CD14-positive monocyte (primary cell): ENCODE measurements at regions not wholly inside any gene's neighbourhood (a gene's known extent, or its start where the extent isn't known, plus 50 kb on each side); places are given as distances from the start of the nearest gene placed in this dataset.
A peak's percentile ranks its signal among the peaks of the same experiment; 100 is the strongest.

ENCODE experiments used
- DNase-seq, 3 donors: peaks; one replicate each; pipeline ENCODE4 v3.0.0-alpha.2; 2011 to 2022
- H2AFZ ChIP-seq: 2 replicates; pipeline ENCODE4 v1.6.0; 2012; ENCODE audit warnings: mild to moderate bottlenecking, low read depth, low read length, inconsistent platforms; ENCODE audit not compliant: insufficient read depth, poor library complexity, severe bottlenecking
- H3K27ac ChIP-seq, 2 donors: 1 replicate in 1 of 2; 2 replicates in 1 of 2; pipeline ENCODE4 v1.5.1; 2012 to 2013; ENCODE audit warnings: low read length in 2 of 2, control low read depth in 1 of 2, inconsistent platforms in 1 of 2, low read depth in 1 of 2, mild to moderate bottlenecking in 1 of 2
- H3K27me3 ChIP-seq, 2 donors: one replicate each; pipeline versions ENCODE4 v1.6.0 to v1.6.1; 2011 to 2013; ENCODE audit warnings: low read length in 2 of 2; ENCODE audit not compliant: control insufficient read depth in 2 of 2, insufficient read depth in 2 of 2
- H3K36me3 ChIP-seq, 2 donors: replicated peaks in 1 of 2; 1 replicate in 1 of 2; 2 replicates in 1 of 2; pipeline versions ENCODE4 v1.5.1 to v1.6.1; 2012 to 2013; ENCODE audit warnings: low read length in 2 of 2, control low read depth in 1 of 2, inconsistent platforms in 1 of 2, mild to moderate bottlenecking in 1 of 2; ENCODE audit not compliant: insufficient read depth in 2 of 2, control insufficient read depth in 1 of 2
- H3K4me1 ChIP-seq, 2 donors: 1 replicate in 1 of 2; 2 replicates in 1 of 2; pipeline versions ENCODE4 v1.5.1 to v1.6.1; 2012 to 2013; ENCODE audit warnings: low read length in 2 of 2, control low read depth in 1 of 2, inconsistent platforms in 1 of 2, mild to moderate bottlenecking in 1 of 2, moderate library complexity in 1 of 2; ENCODE audit not compliant: insufficient read depth in 2 of 2, control insufficient read depth in 1 of 2
- H3K4me2 ChIP-seq: replicated peaks from 2 replicates; pipeline ENCODE3; 2012; ENCODE audit warnings: low read length, moderate library complexity, mild to moderate bottlenecking; ENCODE audit not compliant: poor library complexity, severe bottlenecking; ENCODE audit errors: extremely low read depth
- H3K4me3 ChIP-seq, 3 experiments: fragments of 200-600 bp in 1 of 3; sonication (generic) in 1 of 3; replicated peaks in 1 of 3; 1 replicate in 2 of 3; 2 replicates in 1 of 3; pipeline ENCODE4 v1.5.1; 2011 to 2013; ENCODE audit warnings: low read length in 3 of 3, mild to moderate bottlenecking in 3 of 3, control low read depth in 2 of 3, low read depth in 2 of 3, inconsistent platforms in 1 of 3, moderate library complexity in 1 of 3
- H3K79me2 ChIP-seq: 2 replicates; pipeline ENCODE4 v1.6.0; 2012; ENCODE audit warnings: mild to moderate bottlenecking, control low read depth, inconsistent platforms, low read length, moderate library complexity; ENCODE audit not compliant: insufficient read depth
- H3K9ac ChIP-seq: 2 replicates; pipeline ENCODE4 v1.6.0; 2017; ENCODE audit warnings: low read length, mild to moderate bottlenecking; ENCODE audit not compliant: insufficient read depth, poor library complexity, severe bottlenecking
- H3K9me3 ChIP-seq, 2 donors: replicated peaks in 1 of 2; 1 replicate in 1 of 2; 2 replicates in 1 of 2; pipeline versions ENCODE4 v1.5.1 to v1.6.1; 2012 to 2013; ENCODE audit warnings: low read length in 2 of 2, control low read depth in 1 of 2; ENCODE audit not compliant: control insufficient read depth in 1 of 2, insufficient read depth in 1 of 2
- H4K20me1 ChIP-seq: 2 replicates; pipeline ENCODE4 v1.6.0; 2012; ENCODE audit warnings: mild to moderate bottlenecking, low read length, control low read depth, moderate library complexity; ENCODE audit not compliant: insufficient read depth
- H3K27ac Mint-ChIP-seq, 7 donors: one replicate each; pipeline ENCODE4 v1.8.0; 2020; ENCODE audit warnings: mild to moderate bottlenecking in 7 of 7, mixed read lengths in 7 of 7, moderate library complexity in 6 of 7, inconsistent platforms in 2 of 7
- H3K27me3 Mint-ChIP-seq, 3 donors: one replicate each; pipeline ENCODE4 v1.8.0; 2021 to 2022; ENCODE audit warnings: low read depth in 3 of 3, mild to moderate bottlenecking in 3 of 3, mixed read lengths in 3 of 3, moderate library complexity in 3 of 3, inconsistent platforms in 1 of 3
- H3K36me3 Mint-ChIP-seq, 2 donors: one replicate each; pipeline ENCODE4 v1.8.0; 2020; ENCODE audit warnings: mixed read lengths in 2 of 2, inconsistent platforms in 1 of 2, mild to moderate bottlenecking in 1 of 2
- H3K4me1 Mint-ChIP-seq: one replicate; pipeline ENCODE4 v1.8.0; 2020; ENCODE audit warnings: mild to moderate bottlenecking, mixed read lengths
- H3K4me3 Mint-ChIP-seq, 2 donors: one replicate each; pipeline ENCODE4 v1.8.0; 2020; ENCODE audit warnings: mild to moderate bottlenecking in 2 of 2, mixed read lengths in 2 of 2, moderate library complexity in 1 of 2
- H3K9me3 Mint-ChIP-seq, 7 donors: one replicate each; pipeline ENCODE4 v1.8.0; 2020 to 2022; ENCODE audit warnings: mixed read lengths in 7 of 7, mild to moderate bottlenecking in 6 of 7, moderate library complexity in 6 of 7, inconsistent platforms in 2 of 7
- WGBS: methylation state at CpG from one replicate; pipeline ENCODE4 v1.1.5; 2013; ENCODE audit warnings: missing lambda C conversion rate; ENCODE audit not compliant: insufficient coverage; 5-methylcytosine and 5-hydroxymethylcytosine counted together
- intact Hi-C, 2 donors: fragments of 100-400 bp; cut with micrococcal nuclease; formaldehyde crosslinking; loops; one replicate each; pipeline versions ENCODE4 v1.15.0 to v1.15.1; 2023
- TF ChIP-seq, protein P1 (sequence below): fragments of 200-600 bp; IDR thresholded peaks from one replicate; pipeline ENCODE4 v1.8.0; 2022; ENCODE audit warnings: antibody characterized with exemption, mild to moderate bottlenecking

DNA sequence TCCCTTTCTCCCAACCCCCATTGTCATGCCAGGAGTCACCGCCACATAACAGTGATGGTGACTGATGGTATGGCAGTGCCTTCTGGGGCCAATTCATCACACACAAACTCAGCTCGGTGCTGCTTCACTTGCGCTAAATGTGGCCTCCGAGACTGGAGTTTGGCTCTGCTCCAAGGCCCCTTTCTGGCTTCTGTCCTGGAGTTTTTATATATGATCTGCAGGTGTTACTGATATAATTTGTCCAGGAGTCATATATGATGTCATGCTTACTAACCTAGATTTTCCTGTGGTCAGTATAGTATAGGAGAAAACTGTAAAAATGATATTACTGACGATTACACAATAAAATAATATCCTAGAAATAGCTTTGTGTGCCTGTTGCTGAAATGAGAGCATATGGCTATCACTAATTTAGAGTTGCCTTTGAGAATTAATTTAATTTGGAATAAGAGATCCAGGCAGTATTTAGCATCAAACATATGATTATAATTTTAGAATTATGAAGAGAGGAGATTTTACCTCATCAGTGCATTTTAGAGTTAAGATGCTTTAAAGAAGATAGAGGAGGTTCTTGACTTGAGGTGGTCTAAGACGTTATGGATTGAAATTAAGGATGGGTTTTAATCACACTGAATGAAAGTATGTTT lies 334.1 kb upstream of the CD180 start:
- Histone ChIP-seq H3K4me1 (no peaks in the 10 kb centered on the region), H3K79me2 (no peaks in the 10 kb centered on the region), H4K20me1 (no peaks in the 10 kb centered on the region), H3K4me3 (no peak overlapping the region), H3K4me2 (no peak overlapping the region), H3K27ac (no peak overlapping the region), H3K27me3 (no peaks in the 10 kb centered on the region), H3K9ac (no peak overlapping the region), H2AFZ (no peak overlapping the region), H3K36me3 (no peaks in the 10 kb centered on the region), H3K9me3 (peaks cover 0 to 3% of the 10 kb centered on the region in 2 donors)
- no peak overlapping the region for H3K27ac Mint-ChIP-seq
- H3K27me3 Mint-ChIP-seq: no peaks in the 10 kb centered on the region
- peaks cover 3 to 11% (median 8%) of the 10 kb centered on the region in 7 donors for H3K9me3 Mint-ChIP-seq
- H3K36me3 Mint-ChIP-seq: no peaks in the 10 kb centered on the region
- DNase-seq: no peak
- WGBS: no CpG with 5 or more reads among the region's 6 CpGs
- H3K4me1 Mint-ChIP-seq: no peaks in the 10 kb centered on the region
- intact Hi-C loops: no loop called here
- TF ChIP-seq, protein P1, sequence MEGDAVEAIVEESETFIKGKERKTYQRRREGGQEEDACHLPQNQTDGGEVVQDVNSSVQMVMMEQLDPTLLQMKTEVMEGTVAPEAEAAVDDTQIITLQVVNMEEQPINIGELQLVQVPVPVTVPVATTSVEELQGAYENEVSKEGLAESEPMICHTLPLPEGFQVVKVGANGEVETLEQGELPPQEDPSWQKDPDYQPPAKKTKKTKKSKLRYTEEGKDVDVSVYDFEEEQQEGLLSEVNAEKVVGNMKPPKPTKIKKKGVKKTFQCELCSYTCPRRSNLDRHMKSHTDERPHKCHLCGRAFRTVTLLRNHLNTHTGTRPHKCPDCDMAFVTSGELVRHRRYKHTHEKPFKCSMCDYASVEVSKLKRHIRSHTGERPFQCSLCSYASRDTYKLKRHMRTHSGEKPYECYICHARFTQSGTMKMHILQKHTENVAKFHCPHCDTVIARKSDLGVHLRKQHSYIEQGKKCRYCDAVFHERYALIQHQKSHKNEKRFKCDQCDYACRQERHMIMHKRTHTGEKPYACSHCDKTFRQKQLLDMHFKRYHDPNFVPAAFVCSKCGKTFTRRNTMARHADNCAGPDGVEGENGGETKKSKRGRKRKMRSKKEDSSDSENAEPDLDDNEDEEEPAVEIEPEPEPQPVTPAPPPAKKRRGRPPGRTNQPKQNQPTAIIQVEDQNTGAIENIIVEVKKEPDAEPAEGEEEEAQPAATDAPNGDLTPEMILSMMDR: no peak
- no peak overlapping the region for H3K4me3 Mint-ChIP-seq

DNA sequence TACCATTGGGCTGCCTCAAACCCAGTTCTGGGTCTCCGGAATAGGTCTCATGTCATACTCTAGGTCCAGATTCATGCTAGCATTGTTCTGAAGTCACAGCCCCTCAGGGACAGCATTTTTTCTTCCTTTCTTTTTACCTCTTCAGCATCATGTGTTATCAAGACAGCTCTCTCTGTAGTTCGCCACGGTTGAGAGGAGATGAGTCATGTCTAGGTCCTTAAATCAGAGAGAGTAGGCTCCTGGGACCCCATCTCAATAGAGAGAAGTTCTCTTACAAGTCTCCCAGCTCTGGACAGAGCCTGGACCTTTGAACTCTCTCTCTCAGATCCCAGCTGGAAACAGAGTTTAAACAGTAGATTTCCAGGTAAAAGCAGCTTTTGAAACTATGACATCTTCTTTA lies 332.4 kb upstream of the CD180 start:
- Mint-ChIP-seq H3K36me3 (no peaks in the 10 kb centered on the region), H3K9me3 (peaks cover 3 to 15% (median 9%) of the 10 kb centered on the region in 7 donors), H3K4me1 (no peaks in the 10 kb centered on the region), H3K27ac (peak overlapping the region in 1 of 7 donors; percentile 34), H3K27me3 (no peaks in the 10 kb centered on the region), H3K4me3 (no peak overlapping the region)
- TF ChIP-seq, protein P1: no peak
- Histone ChIP-seq H3K79me2 (no peaks in the 10 kb centered on the region), H2AFZ (no peak overlapping the region), H3K27me3 (no peaks in the 10 kb centered on the region), H3K4me3 (no peak overlapping the region), H3K4me1 (no peaks in the 10 kb centered on the region), H4K20me1 (no peaks in the 10 kb centered on the region), H3K9ac (no peak overlapping the region), H3K27ac (no peak overlapping the region), H3K36me3 (no peaks in the 10 kb centered on the region), H3K4me2 (no peak overlapping the region), H3K9me3 (peaks cover 0 to 3% of the 10 kb centered on the region in 2 donors)
- no peak for DNase-seq
- WGBS: 100% methylated on average over 1 of the region's 3 CpGs
- intact Hi-C loops: no loop called here
